HG02885 (cell line): ENCODE measurements at regions not wholly inside any gene's neighbourhood (a gene's known extent, or its start where the extent isn't known, plus 50 kb on each side); places are given as distances from the start of the nearest gene placed in this dataset.
A peak's percentile ranks its signal among the peaks of the same experiment; 100 is the strongest.

ENCODE experiments used
- ATAC-seq: cut with Tn5 transposase; IDR thresholded peaks from one replicate; pipeline ENCODE4 v1.9.1; 2021; ENCODE audit warnings: mild to moderate bottlenecking; ENCODE audit not compliant: unreplicated experiment, poor library complexity

DNA sequence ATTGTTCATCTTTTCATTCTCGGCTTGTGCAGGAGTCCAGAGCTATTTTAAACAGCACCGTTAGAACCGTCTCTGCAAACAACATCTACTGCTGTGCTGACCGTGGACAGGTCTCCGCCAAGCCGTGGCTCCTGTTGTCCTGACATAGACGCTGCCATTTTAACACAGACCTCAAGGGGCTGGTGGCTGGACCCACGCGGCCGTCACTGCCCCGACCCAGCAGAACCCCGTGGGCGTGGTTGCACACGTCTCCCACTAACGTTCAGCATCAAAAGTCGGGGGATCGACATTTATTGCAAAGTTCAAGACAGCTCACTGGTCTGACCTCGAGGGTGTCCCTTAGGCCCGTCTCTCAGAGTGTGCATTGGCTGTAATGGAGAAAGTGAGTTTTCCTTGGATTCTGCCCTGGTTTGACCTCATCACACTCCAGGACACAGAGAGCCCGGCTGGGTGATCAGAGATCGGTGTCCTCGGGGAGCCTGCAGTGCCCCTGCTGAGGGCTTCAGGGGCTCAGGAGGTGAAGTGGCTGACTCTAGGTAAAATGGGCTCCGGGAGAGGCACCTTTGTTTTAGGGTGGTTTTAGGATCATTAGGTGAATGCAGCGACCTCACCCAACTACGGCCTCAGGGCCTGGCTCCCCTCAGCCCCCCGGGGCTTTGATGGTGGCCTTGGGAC, 363.2 kb downstream of the THBS2 start:
- no peak for ATAC-seq

DNA sequence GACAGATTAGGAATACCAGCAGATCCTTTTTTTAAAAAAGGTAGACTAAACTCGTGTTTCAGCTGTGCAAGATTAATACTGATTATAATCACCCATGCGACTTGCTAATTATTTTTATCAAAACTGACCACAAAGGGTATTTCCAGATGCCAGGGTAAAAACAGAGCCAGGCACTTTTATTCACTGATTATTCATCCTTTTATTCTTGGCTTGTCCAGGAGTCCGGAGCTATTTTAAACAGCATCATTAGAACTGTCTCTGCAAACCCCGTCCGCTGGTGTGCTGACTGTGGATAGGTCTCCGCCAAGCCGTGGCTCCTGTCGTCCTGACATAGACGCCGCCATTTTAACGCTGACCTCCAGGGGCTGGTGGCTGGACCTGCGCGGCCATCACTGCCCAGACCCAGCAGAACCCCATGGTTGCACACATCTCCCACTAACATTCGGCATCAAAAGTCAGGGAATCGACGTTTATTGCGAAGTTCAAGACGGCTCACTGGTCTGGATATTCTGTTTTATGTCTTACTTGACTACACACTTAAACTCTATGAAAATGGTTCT, 364.8 kb downstream of the THBS2 start:
- ATAC-seq: no peak

DNA sequence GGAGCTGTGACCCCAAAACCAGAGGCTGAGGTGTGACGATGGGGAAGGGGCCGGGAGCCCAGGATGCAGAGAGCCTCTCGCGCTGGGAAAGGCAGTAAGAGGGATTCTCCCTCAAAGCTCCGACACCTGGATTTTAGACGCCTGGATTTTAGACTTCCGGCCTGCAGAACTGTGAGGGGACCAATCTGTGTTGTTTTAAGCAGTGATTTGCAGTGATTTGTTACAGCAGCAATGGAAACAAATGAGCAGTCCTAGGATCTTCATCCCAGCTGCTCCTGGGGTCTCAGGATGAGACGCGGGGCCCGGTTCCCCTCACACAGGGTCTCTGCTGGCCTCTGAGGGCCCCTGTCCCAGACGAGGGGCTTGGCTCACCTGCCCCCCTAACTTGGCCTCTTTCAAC, 365.5 kb downstream of the THBS2 start:
- ATAC-seq: no peak

DNA sequence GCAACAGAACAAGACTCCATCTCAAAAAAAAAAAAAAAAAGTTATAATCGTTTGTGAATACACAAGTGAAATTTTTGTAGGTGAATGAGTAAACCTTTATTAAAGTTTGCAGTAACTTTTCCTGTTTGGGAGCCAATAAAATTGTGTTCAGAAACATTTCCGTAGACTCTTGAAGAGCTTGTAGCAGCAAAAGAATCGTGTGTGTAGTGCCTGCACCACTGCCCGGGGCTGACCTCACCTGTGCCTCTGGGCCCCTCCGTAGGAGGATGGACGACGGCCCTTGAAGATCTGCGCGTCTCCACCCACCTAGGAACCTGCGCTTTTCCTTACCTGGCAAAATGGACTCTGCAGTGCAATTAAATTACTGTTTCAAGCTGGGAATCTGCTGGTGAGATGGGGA, 366.0 kb downstream of the THBS2 start:
- ATAC-seq: no peak

DNA sequence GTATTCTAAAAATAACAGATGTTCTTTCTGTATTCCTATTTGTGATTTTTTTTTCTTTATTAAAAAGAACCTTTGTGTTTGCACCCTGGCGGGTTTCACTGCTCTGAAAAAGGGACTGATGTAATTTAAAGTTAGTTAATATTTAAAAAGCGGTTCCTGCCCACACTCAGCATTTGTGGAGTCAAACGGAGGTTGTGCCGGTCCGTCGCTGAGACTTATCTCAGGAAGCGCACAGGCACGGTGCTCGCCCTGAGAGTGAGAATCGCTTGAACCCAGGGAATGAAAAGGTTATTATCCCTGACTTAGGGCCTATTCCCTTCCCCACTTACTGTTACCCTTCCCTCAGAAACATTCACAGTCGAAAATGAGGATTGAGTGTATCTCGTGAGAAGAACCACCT, 366.7 kb downstream of the THBS2 start:
- ATAC-seq: no peak

DNA sequence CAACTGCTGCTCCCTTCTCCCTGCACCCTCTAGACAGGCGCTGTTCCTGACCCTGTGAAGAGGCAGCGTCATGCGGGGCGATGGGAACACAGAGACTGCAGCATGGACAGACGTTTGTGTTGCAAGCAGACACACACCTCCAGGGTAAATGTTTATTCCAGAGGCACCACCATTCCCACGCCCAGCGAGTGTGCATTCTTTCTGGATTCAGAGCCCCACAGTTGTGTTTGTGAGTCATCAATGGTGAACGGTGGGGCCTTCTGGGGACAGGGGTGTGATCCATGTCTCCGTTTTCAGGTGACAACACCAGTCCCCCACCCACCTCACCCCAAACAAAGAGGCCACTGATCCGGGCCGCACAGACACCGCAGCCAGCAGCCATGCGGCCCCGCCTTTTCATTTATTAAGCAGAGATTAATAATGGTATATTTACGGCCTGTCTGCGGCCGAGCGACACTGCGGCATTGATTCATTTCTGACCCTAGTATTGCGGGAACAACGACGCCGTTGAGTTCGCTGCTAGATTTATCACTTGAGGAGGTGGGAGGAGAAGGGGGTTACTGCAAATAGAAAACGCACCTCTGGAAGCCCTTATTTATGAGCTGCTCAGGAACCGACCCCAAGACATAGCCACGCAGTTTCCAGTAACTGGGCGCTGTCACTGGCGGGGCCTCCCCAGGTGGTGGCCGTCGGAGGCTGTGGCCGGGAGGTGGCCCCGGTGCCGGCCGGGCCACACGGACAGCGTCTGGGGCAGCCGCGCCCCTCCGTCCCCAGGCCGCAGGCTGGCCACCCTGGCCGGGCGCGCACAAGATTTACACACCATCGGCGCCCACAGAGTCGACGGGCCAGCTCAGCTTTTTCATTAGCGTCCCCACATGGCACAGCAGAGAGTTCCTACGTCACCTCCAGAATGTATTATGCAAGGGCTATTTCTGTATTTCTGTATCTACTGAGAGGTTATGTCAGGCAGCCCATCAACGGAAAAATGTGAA, 367.6 kb downstream of the THBS2 start:
- no peak for ATAC-seq

DNA sequence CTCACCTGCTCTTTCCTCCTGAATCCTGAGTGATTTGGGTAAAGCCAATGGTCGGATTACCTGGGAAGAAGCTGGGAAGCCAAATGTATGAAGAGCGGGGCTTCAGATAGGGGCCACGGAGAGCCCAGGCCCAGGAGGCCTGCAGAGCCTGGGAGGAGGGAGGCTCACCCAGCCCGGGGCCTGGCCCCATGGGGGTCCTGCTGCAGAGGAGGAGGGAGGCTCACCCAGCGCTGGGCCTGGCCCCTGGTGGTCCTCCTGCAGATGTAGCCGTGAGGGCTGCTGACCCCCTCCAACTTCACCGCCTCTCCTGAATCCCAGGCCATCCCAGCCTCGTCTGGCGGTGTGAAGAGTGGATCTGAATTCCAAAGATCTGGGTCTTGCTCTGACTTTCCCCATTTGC, 368.4 kb downstream of the THBS2 start:
- ATAC-seq: no peak

DNA sequence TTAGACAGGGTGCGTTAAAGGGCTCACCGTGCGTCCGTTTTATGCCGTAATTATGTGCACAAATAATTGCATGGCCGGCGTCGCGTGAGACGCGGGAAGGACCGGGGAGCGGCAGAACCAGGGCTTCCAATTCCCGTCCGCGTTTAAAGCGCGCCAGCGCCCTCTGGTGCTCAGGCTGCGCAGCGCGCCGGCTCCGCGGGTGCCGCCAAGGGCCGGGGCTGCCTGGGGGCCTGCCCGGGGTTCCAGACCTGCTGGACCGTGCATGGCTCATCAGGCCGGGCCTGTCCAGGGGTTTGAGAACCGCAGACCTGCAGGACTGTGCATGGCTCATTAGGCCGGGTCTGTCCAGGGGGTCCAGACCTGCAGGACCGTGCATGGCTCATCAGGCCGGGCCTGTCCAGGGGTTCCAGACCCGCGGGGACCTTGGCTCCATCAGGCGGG, 369.0 kb downstream of the THBS2 start:
- peak; percentile 77 for ATAC-seq

DNA sequence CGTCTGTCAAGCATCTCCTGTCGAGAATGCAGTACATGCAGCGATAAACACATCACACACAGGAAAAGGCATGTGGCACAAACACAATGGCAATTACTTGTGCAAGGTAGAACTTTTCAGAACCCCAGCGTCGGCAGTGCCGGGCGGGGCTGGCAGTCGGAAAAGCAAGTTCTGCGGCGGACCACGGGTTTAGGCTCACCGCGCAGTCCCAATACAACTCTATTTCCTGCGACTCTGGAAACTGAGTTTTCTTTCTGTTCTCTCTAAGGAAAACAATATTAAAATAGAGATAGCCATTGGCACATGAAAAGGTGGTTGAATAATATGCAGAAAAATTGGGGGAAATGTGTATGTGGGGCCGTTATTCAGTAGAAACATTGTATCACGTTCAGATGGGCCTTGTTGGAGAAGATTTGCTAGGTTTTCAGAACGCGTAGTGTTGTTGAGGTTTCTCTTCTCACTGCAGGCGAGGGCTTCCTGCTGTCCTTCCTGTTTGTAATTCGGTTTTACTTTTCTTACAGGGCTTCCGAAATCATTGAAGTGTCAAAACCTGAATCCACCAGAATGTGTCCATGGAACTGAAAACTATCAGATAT, 369.5 kb downstream of the THBS2 start:
- no peak for ATAC-seq

DNA sequence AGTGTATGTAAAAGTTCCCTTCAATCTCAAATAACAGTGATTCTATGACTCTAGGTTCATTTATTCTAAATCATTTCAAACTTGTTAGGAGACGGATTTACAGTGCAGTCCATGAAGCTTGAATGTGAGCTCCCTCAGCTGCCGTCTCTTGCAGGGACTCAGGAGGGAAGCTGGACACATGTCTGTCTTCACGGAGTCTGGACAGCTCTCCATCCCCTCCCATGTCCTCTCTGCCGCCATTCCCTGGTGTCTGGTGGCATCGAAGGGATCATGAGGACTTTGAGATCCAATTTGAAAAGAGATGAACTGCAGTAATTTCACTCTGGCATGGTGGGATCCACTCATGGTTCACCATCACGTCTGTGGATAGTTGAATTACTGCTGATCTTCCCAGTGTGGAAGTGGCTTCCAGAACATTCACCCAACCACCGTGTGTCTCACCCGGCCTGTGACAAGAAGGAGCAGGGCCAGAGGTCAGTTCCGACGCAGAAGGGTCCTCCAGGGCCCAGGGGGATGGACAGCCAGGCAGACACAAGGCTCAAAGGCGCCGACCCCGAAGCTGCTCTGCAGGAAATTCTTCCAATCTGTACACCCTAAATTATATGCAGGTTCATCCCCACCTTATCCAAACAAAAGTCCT, 370.1 kb downstream of the THBS2 start:
- ATAC-seq: no peak

DNA sequence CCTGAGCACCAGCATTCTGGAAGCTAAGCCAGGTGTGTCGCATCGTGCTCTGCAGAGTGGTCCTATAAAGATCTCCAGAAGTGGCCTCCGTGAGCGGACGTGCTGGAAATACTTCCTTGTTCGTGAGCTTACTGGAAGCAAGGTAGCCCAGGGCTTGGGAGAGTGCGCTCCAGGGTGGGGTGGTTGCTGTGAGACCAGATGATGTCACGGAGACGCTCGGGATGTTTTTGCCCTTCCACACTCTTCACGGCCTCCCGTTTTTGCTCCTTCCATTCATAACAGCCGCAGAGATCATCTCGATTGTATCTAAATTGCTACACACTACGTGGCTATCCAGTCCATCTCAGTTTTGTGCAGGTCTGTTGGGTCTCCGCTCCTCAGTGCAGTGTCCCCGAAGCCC, 373.4 kb downstream of the THBS2 start:
- ATAC-seq: no peak

DNA sequence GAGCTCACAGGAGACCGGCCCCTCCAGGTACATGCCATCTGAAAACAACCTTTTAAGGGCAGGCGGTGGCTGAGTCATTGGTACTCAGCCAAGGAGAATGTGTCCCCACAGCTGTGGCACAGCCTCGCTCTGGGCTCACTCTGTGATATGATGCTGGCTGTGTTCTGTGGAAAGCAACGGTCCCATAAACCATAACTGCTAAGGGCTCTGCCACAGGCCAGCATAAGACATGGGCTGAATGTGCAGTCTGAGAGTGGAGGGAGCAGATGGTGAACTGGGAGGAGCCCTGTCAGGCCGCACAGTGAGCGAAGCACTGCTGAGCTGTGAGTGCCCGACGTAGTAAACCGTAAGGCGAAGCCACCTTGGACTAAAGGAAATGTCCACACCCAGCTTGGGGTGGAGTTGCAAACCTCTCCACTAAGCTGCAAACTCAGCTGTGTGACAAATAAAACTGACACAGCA, 375.8 kb downstream of the THBS2 start:
- ATAC-seq: no peak

DNA sequence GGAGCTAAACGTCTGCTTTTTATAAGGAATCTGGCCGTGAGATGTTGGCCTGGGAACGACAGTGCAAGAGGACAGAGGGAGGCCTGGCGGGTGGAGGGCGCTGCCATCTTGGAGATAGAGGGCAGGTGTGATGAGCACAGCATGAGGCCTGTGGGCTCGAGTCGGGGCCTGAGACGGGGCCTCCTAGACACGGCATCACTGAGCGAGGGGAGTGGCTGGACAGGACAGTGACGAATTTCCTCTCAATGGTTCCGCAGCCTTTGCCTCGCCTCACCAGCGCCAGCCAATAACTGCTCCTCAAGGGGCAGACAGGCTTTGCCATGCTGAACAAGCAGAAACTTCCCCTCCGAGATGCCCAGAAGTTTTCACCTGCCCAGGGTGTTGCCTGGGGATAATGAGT, 376.7 kb downstream of the THBS2 start:
- no peak for ATAC-seq

DNA sequence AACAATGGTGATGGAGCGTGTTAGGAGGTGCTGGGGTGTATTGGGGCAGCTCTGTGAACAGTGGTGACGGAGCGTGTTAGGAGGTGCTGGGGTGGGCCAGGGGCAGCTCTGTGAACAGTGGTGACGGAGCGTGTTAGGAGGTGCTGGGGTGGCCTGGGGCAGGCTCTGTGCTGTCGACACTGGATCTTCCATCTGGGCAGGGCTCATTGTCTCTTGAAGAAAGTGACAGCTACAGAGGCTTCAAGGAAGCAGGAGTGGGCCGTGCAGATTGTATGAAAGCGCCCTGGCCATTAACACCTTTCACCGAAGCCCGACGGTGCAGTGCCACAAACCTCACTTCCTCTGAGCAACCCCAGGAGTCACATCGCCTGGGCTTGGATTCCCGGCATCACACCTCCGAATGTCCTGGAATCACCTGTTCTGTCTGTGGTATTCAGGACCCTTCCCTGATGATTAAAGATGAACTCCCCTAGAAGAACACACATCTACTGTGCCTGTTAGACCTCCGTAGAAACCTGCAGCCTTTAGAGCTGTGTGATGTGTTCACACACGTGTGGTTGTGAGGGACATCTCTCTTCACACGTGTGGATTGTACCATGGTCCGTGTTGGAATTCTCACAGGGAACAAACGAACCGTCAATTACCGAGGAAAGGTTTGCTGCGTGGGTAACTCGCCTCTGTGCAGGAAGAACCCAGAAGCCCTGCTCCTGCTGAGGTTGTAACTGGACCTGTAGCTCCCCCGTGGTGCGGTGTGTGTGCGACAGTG, 377.7 kb downstream of the THBS2 start:
- no peak for ATAC-seq

DNA sequence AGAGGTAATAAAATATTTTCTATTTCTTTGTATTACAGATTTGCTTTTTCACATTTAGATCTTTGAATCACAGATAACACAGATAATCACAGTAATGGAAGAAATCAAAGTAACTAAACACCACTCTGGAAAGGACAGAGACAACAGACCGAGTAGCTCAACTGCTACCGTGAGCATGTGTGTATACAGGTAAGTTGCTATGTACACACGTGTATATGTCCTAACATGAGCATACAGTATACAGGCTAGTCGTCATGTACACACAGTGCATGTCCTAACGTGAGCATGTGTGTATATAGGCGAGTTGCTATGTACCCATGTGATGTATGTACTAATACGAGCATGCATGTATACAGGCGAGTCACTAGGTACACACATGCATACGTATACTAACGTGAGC, 379.0 kb downstream of the THBS2 start:
- no peak for ATAC-seq

DNA sequence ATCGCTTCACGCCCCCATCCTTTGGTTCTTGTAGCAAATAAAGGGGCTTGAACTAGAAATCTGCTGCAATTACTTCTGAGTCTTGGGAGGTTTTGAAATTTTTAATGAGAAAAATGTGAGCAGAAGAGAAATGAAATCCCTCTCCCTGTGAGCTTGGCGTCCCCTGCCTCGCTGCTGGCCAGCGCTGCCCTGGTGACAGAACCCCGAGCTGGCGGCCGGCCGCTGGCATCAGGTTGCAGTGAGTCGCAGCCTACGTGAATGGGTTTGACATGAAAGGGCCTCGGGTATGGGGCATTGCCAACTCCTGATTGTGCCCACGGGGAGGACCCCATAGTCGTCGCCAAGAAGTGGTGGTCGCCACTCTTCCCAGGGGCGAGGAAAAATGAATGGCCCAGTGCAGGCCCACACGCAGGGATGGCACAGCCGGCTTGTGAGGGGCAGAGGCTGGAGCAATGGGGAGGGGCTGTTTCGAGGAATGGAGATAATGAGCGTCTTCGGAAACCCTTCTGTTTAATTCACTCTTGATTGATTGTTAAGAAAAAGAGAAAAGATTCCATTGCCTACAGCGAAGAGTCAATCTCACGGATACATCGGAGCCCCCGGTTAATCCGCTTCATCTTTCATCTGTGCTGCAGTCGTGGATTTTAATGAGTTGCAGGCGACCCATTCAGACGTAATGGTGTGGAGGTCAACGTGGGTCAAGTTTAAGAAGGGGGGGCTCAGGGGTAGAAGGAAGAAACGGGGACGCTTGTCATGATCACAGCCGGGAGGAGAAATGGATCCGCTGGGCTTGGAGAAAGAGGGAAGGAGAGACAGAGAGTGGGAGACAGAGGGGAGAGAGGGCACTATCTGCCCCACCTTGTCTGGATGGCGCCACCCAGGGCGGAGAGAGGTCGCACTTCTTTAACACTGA, 380.1 kb downstream of the THBS2 start:
- ATAC-seq: no peak

DNA sequence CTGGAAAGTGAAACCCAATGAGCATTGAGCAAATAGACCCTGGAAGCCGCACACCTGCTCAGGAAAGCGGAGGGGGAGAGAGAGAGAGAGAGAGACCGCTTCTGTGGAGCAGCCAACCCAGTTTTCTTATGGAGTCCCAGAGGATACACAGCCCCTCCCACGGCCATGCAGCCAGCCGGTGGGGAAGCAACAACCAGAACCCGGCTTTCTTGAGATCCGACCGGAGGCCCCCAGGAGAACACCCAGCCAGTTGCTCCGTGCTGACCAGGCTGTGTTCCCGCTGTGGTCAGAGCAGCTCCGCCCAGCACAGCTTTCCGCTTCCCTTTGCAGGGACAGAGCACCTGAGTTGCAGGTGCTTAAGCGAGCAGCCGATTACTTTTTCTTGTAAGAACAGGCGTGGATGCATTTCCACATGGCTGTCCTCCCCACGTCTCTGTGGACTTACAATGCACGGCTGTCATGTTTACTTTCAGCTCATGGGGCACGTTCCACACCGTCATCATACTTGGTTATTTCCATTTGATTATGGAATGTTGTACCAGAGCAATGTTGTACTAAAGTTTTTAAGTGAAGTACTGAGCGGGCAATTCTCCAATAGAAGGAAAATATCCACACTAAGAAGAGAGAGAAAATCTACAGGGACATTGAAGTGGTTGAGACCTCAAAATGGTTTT, 381.9 kb downstream of the THBS2 start:
- no peak for ATAC-seq

DNA sequence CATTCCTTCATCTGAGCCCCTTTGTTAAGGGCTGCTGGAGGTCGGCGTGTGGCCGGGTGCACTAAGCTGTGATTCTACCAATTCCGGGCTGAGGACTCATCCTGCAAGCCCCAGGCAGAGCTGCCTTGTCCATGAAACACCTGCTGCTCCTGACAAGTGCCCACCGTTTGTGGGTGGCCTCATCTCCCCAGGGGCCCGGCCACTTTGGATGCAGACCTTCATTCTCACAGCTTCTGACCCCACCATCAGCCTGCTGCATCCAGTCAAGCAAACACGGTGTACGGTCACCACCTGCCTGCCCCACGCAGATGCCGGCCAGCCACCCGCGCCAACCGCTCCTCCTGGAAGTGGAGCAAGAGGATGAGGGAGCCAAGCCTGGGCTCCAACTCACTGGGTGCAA, 382.7 kb downstream of the THBS2 start:
- ATAC-seq: no peak
